Panc1 (cell line): ENCODE measurements at regions not wholly inside any gene's neighbourhood (a gene's known extent, or its start where the extent isn't known, plus 50 kb on each side); places are given as distances from the start of the nearest gene placed in this dataset.

Experiments
- ATAC-seq: fragments of 200-7000 bp; cut with Tn5 transposase; 2 replicates; pipeline ENCODE4 v1.9.1; 2020; ENCODE audit warnings: mild to moderate bottlenecking, moderate library complexity
- BruUV-seq: library from RNA; stranded (reverse); fragments of 400-500 nt; replicated peaks from 2 replicates; lab custom pipeline; 2021; lab: Mats Ljungman, UMichigan
- CTCF ChIA-PET: fragments of 300-600 bp; sonication (Branson Sonifier 250); formaldehyde crosslinking; loops from one replicate; lab custom pipeline; 2022; ENCODE audit warnings: antibody characterized with exemption; lab: Charles Lee
- POLR2A ChIA-PET: fragments of 300-600 bp; sonication (Branson Sonifier 250); formaldehyde crosslinking; loops from one replicate; lab custom pipeline; 2022; ENCODE audit warnings: antibody characterized with exemption; lab: Charles Lee
- DNase-seq: peaks from one replicate; pipeline ENCODE4 v3.0.0-alpha.2; 2010; ENCODE audit warnings: low read depth, low spot score
- H3K27ac ChIP-seq: 2 replicates; pipeline ENCODE4 v1.5.1; 2011; ENCODE audit warnings: mild to moderate bottlenecking, low read length, inconsistent platforms
- H3K27me3 ChIP-seq: fragments of 200-500 bp; sonication (Bioruptor generic); 2 replicates; pipeline ENCODE4 v1.6.0; 2014; ENCODE audit warnings: low read length, inconsistent platforms; ENCODE audit not compliant: control insufficient read depth, insufficient read depth
- H3K36me3 ChIP-seq: fragments of 200-500 bp; sonication (Bioruptor generic); 2 replicates; pipeline ENCODE4 v1.5.1; 2014; ENCODE audit warnings: inconsistent platforms, mild to moderate bottlenecking, low read length, moderate library complexity; ENCODE audit not compliant: control insufficient read depth, insufficient read depth
- H3K4me1 ChIP-seq: 2 replicates; pipeline ENCODE4 v1.5.1; 2011; ENCODE audit warnings: inconsistent platforms, mild to moderate bottlenecking, low read length, moderate library complexity; ENCODE audit not compliant: control insufficient read depth, insufficient read depth
- H3K4me3 ChIP-seq, 2 experiments: 2 replicates each; pipeline ENCODE4 v1.5.1; 2011 to 2012; ENCODE audit warnings: low read depth in 2 of 2, low read length in 2 of 2, mild to moderate bottlenecking in 2 of 2, inconsistent platforms in 1 of 2, moderate library complexity in 1 of 2
- H3K9me3 ChIP-seq: fragments of 200-500 bp; sonication (Bioruptor generic); 2 replicates; pipeline ENCODE4 v1.5.1; 2014; ENCODE audit warnings: low read depth, mild to moderate bottlenecking, inconsistent platforms, low read length, moderate library complexity; ENCODE audit not compliant: control insufficient read depth, insufficient read depth
- CTCF ChIP-seq: fragments of 450-650 bp; IDR thresholded peaks from 2 replicates; pipeline ENCODE4 v1.5.1; 2017; ENCODE audit warnings: mild to moderate bottlenecking
- POLR2AphosphoS5 ChIP-seq: IDR thresholded peaks from 2 replicates; pipeline ENCODE4 v1.6.1; 2012; ENCODE audit warnings: mild to moderate bottlenecking, low read depth, low read length, moderate library complexity
- SIN3A ChIP-seq: IDR thresholded peaks from 2 replicates; pipeline ENCODE4 v1.6.1; 2012; ENCODE audit warnings: low read depth, mild to moderate bottlenecking, low read length, moderate library complexity, borderline replicate concordance; ENCODE audit not compliant: insufficient read depth
- TCF7L2 ChIP-seq: IDR thresholded peaks from 2 replicates; pipeline ENCODE4 v1.6.1; 2011; ENCODE audit warnings: mild to moderate bottlenecking, low read depth, low read length, inconsistent platforms
- in situ Hi-C: cut with HindIII; loops from 2 replicates; pipeline ENCODE4 v1.10.0; 2016; ENCODE audit warnings: low sequenced_read_pairs, low pct_unique_long_range_greater_than_20kb
- intact Hi-C: fragments of 100-400 bp; cut with micrococcal nuclease; formaldehyde crosslinking; loops from one replicate; pipeline ENCODE4 v1.10.0; 2022; ENCODE audit not compliant: unreplicated experiment
- TF ChIP-seq, protein P1 (sequence below), 2 experiments: IDR thresholded peaks; 2 replicates each; pipeline ENCODE4 v1.6.1; 2011 to 2012; ENCODE audit warnings: low read depth in 2 of 2, control low read depth in 1 of 2, low read length in 1 of 2, mild to moderate bottlenecking in 1 of 2, moderate library complexity in 1 of 2; ENCODE audit not compliant: insufficient read depth in 1 of 2

DNA sequence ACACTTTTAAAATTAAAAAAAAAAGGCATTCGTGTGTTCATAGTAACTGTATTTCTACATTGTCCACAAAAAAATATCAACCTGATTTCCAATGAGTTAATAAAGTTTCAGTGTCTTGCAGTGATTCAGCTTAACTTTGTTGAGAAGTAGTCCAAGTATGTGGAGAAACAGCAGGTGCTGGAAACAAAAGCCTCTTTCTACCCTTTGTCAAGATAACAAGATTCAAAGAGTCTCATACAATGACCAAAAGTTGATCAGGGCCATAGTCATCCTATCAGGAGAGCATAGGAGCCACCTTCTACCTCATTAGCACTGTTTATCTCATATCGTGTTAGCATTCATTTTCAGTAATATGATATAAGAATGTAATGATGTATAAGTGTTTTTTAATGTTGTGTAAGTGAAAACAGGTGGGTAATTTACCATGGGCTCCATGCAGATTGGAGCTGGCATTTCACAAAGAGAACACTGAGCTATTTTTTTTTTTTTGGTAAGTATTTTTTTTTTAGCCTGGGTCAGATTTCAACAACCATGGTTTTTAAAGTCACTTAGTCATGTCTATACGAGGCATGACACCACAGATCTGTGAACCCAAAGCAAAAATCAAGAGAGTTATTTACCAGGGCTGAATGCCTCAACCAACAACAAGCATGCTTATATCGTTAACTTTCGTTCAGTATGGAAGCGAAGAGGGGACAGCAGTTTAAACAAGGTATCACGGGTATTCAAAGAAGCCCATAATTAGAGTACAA is 165.0 kb upstream of the ZNF521 start:
- DNase-seq (no peak), ATAC-seq (no peak)
- H3K27ac ChIP-seq = no peak overlapping the region
- CTCF ChIA-PET = no interaction called here
- no peak for TF ChIP-seq POLR2AphosphoS5
- no peak for TF ChIP-seq TCF7L2
- no peak for TF ChIP-seq SIN3A
- no peak for TF ChIP-seq CTCF
- TF ChIP-seq, protein P1, sequence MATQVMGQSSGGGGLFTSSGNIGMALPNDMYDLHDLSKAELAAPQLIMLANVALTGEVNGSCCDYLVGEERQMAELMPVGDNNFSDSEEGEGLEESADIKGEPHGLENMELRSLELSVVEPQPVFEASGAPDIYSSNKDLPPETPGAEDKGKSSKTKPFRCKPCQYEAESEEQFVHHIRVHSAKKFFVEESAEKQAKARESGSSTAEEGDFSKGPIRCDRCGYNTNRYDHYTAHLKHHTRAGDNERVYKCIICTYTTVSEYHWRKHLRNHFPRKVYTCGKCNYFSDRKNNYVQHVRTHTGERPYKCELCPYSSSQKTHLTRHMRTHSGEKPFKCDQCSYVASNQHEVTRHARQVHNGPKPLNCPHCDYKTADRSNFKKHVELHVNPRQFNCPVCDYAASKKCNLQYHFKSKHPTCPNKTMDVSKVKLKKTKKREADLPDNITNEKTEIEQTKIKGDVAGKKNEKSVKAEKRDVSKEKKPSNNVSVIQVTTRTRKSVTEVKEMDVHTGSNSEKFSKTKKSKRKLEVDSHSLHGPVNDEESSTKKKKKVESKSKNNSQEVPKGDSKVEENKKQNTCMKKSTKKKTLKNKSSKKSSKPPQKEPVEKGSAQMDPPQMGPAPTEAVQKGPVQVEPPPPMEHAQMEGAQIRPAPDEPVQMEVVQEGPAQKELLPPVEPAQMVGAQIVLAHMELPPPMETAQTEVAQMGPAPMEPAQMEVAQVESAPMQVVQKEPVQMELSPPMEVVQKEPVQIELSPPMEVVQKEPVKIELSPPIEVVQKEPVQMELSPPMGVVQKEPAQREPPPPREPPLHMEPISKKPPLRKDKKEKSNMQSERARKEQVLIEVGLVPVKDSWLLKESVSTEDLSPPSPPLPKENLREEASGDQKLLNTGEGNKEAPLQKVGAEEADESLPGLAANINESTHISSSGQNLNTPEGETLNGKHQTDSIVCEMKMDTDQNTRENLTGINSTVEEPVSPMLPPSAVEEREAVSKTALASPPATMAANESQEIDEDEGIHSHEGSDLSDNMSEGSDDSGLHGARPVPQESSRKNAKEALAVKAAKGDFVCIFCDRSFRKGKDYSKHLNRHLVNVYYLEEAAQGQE (IDR thresholded peaks at IDR 0.05; ENCODE audit: insufficient read depth in 1 of 2, low read depth in 2 of 2, low read length in 1 of 2) = no peak
- no peaks in the 10 kb centered on the region for H3K4me1 ChIP-seq
- POLR2A ChIA-PET = interaction anchor here (0.7 kb wide), 1 partner anchor 979 kb away, joined by 5 read pairs; no protein-coding TSS in a partner anchor
- no TSS peak for BruUV-seq
- intact Hi-C loops = no loop called here
- in situ Hi-C loops = no loop called here
- no peaks in the 10 kb centered on the region for H3K36me3 ChIP-seq
- H3K27me3 ChIP-seq = no peaks in the 10 kb centered on the region
- no peaks in the 10 kb centered on the region for H3K9me3 ChIP-seq
- H3K4me3 ChIP-seq = no peak overlapping the region

GRCh38 chr18:25516121-25516520 is 164.2 kb upstream of the ZNF521 start:
- DNase-seq = no peak
- in situ Hi-C loops (no loop called here), intact Hi-C loops (no loop called here)
- ChIA-PET POLR2A (no interaction called here), CTCF (no interaction called here)
- H3K4me3 ChIP-seq = no peak overlapping the region
- no peaks in the 10 kb centered on the region for H3K36me3 ChIP-seq
- TF ChIP-seq TCF7L2 (no peak), SIN3A (no peak), POLR2AphosphoS5 (no peak), CTCF (no peak)
- TF ChIP-seq, protein P1 (IDR thresholded peaks at IDR 0.05; ENCODE audit: insufficient read depth in 1 of 2, low read depth in 2 of 2, low read length in 1 of 2) = no peak
- H3K4me1 ChIP-seq = no peaks in the 10 kb centered on the region
- H3K27me3 ChIP-seq = no peaks in the 10 kb centered on the region
- no peak overlapping the region for H3K27ac ChIP-seq
- ATAC-seq = no peak
- H3K9me3 ChIP-seq = no peaks in the 10 kb centered on the region
- no TSS peak for BruUV-seq
